ENCODE measurements at regions not wholly inside any gene's neighbourhood (a gene's known extent, or its start where the extent isn't known, plus 50 kb on each side); places are given as distances from the start of the nearest gene placed in this dataset.

- H3K27ac ChIP-seq, result no peak overlapping the region
- no peak for TF ChIP-seq CTCF (conservative IDR thresholded peaks at IDR 0.05)
Observed at GRCh38 chr4:156422576-156422975, 468.9 kb upstream of the CTSO start.

GRCh38 chr4:156420623-156421022 is 467.0 kb upstream of the CTSO start:
- no peak for TF ChIP-seq CTCF (conservative IDR thresholded peaks at IDR 0.05)
- H3K27ac ChIP-seq, result no peak overlapping the region

GRCh38 chr4:156419080-156419685 is 465.5 kb upstream of the CTSO start:
- no peak for TF ChIP-seq CTCF (conservative IDR thresholded peaks at IDR 0.05)
- no peak overlapping the region for H3K27ac ChIP-seq

- no peak overlapping the region for H3K27ac ChIP-seq
- no peak for TF ChIP-seq CTCF (conservative IDR thresholded peaks at IDR 0.05)
Observed at GRCh38 chr4:156414406-156414805, 460.7 kb upstream of the CTSO start.

GRCh38 chr4:156413239-156414135 is 459.8 kb upstream of the CTSO start:
- no peak overlapping the region for H3K27ac ChIP-seq

GRCh38 chr4:156411531-156411930 is 457.9 kb upstream of the CTSO start:
- TF ChIP-seq CTCF (conservative IDR thresholded peaks at IDR 0.05), result no peak
- no peak overlapping the region for H3K27ac ChIP-seq

More at GRCh38 chr4:156413239-156414135, 459.8 kb upstream of the CTSO start:
- no peak for TF ChIP-seq CTCF (conservative IDR thresholded peaks at IDR 0.05)

GRCh38 chr4:156408749-156409148 is 455.1 kb upstream of the CTSO start:
- H3K27ac ChIP-seq, result no peak overlapping the region
- TF ChIP-seq CTCF (conservative IDR thresholded peaks at IDR 0.05), result no peak
